H7 (cell line): ENCODE measurements at regions not wholly inside any gene's neighbourhood (a gene's known extent, or its start where the extent isn't known, plus 50 kb on each side); places are given as distances from the start of the nearest gene placed in this dataset.

ENCODE experiments used
- DNase-seq: peaks from one replicate; pipeline ENCODE4 v3.0.0; 2012
- H3K27me3 ChIP-seq: 2 replicates; pipeline ENCODE4 v1.6.0; 2011; ENCODE audit warnings: mild to moderate bottlenecking, low read length; ENCODE audit not compliant: control insufficient read depth, insufficient read depth
- H3K36me3 ChIP-seq: replicated peaks from 2 replicates; pipeline ENCODE4 v1.5.1; 2011; ENCODE audit warnings: low read length; ENCODE audit not compliant: control insufficient read depth, insufficient read depth
- H3K4me3 ChIP-seq: 2 replicates; pipeline ENCODE4 v1.5.1; 2011; ENCODE audit warnings: low read depth, mild to moderate bottlenecking, control low read depth, low read length, moderate library complexity; ENCODE audit not compliant: insufficient read depth

GRCh38 chr5:56594792-56595191 lies 220.6 kb upstream of the MAP3K1 start:
- H3K4me3 ChIP-seq = no peak overlapping the region

GRCh38 chr5:56591081-56591480 lies 224.3 kb upstream of the MAP3K1 start:
- DNase-seq = no peak
- no peak overlapping the region for H3K4me3 ChIP-seq
- H3K36me3 ChIP-seq = no peaks in the 10 kb centered on the region
- no peaks in the 10 kb centered on the region for H3K27me3 ChIP-seq

More at GRCh38 chr5:56594792-56595191, 220.6 kb upstream of the MAP3K1 start:
- no peaks in the 10 kb centered on the region for H3K27me3 ChIP-seq
- H3K36me3 ChIP-seq = no peaks in the 10 kb centered on the region
- no peak for DNase-seq

GRCh38 chr5:56589481-56589860 lies 225.9 kb upstream of the MAP3K1 start:
- no peaks in the 10 kb centered on the region for H3K36me3 ChIP-seq

GRCh38 chr5:56588636-56589480 lies 226.5 kb upstream of the MAP3K1 start:
- Histone ChIP-seq H3K36me3 (no peaks in the 10 kb centered on the region), H3K4me3 (no peak overlapping the region), H3K27me3 (no peaks in the 10 kb centered on the region)
- no peak for DNase-seq

More at GRCh38 chr5:56589481-56589860, 225.9 kb upstream of the MAP3K1 start:
- H3K27me3 ChIP-seq = no peaks in the 10 kb centered on the region
- no peak for DNase-seq
- H3K4me3 ChIP-seq = no peak overlapping the region

GRCh38 chr5:56588131-56588487 lies 227.2 kb upstream of the MAP3K1 start:
- H3K36me3 ChIP-seq = no peaks in the 10 kb centered on the region
- DNase-seq = no peak
- H3K4me3 ChIP-seq = no peak overlapping the region
- H3K27me3 ChIP-seq = no peaks in the 10 kb centered on the region

- DNase-seq = no peak
- no peak overlapping the region for H3K4me3 ChIP-seq
- H3K36me3 ChIP-seq = no peaks in the 10 kb centered on the region
- H3K27me3 ChIP-seq = no peaks in the 10 kb centered on the region
Observed at GRCh38 chr5:56587381-56588130, 227.8 kb upstream of the MAP3K1 start.

- DNase-seq = no peak
- H3K4me3 ChIP-seq = no peak overlapping the region
- H3K36me3 ChIP-seq = no peaks in the 10 kb centered on the region
Observed at GRCh38 chr5:56585999-56586691, 229.2 kb upstream of the MAP3K1 start.

GRCh38 chr5:56585461-56585860 lies 229.9 kb upstream of the MAP3K1 start:
- Histone ChIP-seq H3K4me3 (no peak overlapping the region), H3K36me3 (no peaks in the 10 kb centered on the region), H3K27me3 (no peaks in the 10 kb centered on the region)
- DNase-seq = no peak

More at GRCh38 chr5:56585999-56586691, 229.2 kb upstream of the MAP3K1 start:
- H3K27me3 ChIP-seq = no peaks in the 10 kb centered on the region

- Histone ChIP-seq H3K4me3 (no peak overlapping the region), H3K36me3 (no peaks in the 10 kb centered on the region), H3K27me3 (no peaks in the 10 kb centered on the region)
- DNase-seq = no peak
Observed at GRCh38 chr5:56581426-56581825, 233.9 kb upstream of the MAP3K1 start.

- Histone ChIP-seq H3K27me3 (no peaks in the 10 kb centered on the region), H3K36me3 (no peaks in the 10 kb centered on the region), H3K4me3 (no peak overlapping the region)
- DNase-seq = no peak
Observed at GRCh38 chr5:56580864-56581263, 234.5 kb upstream of the MAP3K1 start.

GRCh38 chr5:56575821-56576220 lies 239.5 kb upstream of the MAP3K1 start:
- no peaks in the 10 kb centered on the region for H3K36me3 ChIP-seq
- no peaks in the 10 kb centered on the region for H3K27me3 ChIP-seq
- no peak for DNase-seq
- no peak overlapping the region for H3K4me3 ChIP-seq

- no peak for DNase-seq
- no peak overlapping the region for H3K4me3 ChIP-seq
- no peaks in the 10 kb centered on the region for H3K27me3 ChIP-seq
- no peaks in the 10 kb centered on the region for H3K36me3 ChIP-seq
Observed at GRCh38 chr5:56574778-56575177, 240.6 kb upstream of the MAP3K1 start.

- no peak for DNase-seq
- H3K36me3 ChIP-seq = no peaks in the 10 kb centered on the region
- no peak overlapping the region for H3K4me3 ChIP-seq
- H3K27me3 ChIP-seq = no peaks in the 10 kb centered on the region
Observed at GRCh38 chr5:56569566-56569965, 245.8 kb upstream of the MAP3K1 start.

- Histone ChIP-seq H3K27me3 (no peaks in the 10 kb centered on the region), H3K4me3 (no peak overlapping the region), H3K36me3 (no peaks in the 10 kb centered on the region)
- no peak for DNase-seq
Observed at GRCh38 chr5:56569076-56569475, 246.3 kb upstream of the MAP3K1 start.

GRCh38 chr5:56567278-56567677 lies 248.1 kb upstream of the MAP3K1 start:
- H3K27me3 ChIP-seq = no peaks in the 10 kb centered on the region
- H3K36me3 ChIP-seq = no peaks in the 10 kb centered on the region
- DNase-seq = no peak
- no peak overlapping the region for H3K4me3 ChIP-seq
